HT-29 (cell line): ENCODE measurements at regions not wholly inside any gene's neighbourhood (a gene's known extent, or its start where the extent isn't known, plus 50 kb on each side); places are given as distances from the start of the nearest gene placed in this dataset.
"Not testable (repeated sequence)": the region's sequence is repeated elsewhere in the genome, so short reads cannot be mapped to it uniquely, and the experiment has no call there.

ENCODE experiments used
- DNase-seq: peaks from one replicate; pipeline ENCODE4 v3.0.0-alpha.2; 2015; ENCODE audit warnings: low spot score

- peak; percentile 27 for DNase-seq
Observed at GRCh38 chr5:131005963-131006684, 158.9 kb downstream of the HINT1 start.

GRCh38 chr5:131001507-131001906, 163.5 kb downstream of the HINT1 start:
- DNase-seq, result no peak

- DNase-seq, result no peak
Observed at GRCh38 chr5:131000289-131000688, 164.8 kb downstream of the HINT1 start.

GRCh38 chr5:130996720-130997119, 168.3 kb downstream of the HINT1 start:
- DNase-seq, result not testable (repeated sequence)

- no peak for DNase-seq
Observed at GRCh38 chr5:130995851-130996250, 169.2 kb downstream of the HINT1 start.

- DNase-seq, result no peak
Observed at GRCh38 chr5:130995254-130995515, 169.9 kb downstream of the HINT1 start.

- DNase-seq, result no peak
Observed at GRCh38 chr5:130994496-130995253, 170.4 kb downstream of the HINT1 start.

- DNase-seq, result no peak
Observed at GRCh38 chr5:130992621-130993020, 172.4 kb downstream of the HINT1 start.

GRCh38 chr5:130992095-130992494, 173.0 kb downstream of the HINT1 start:
- DNase-seq, result no peak

GRCh38 chr5:130985776-130986175, 179.3 kb downstream of the HINT1 start:
- DNase-seq, result no peak

- DNase-seq, result no peak
Observed at GRCh38 chr5:130981663-130982062, 183.4 kb downstream of the HINT1 start.

- DNase-seq, result no peak
Observed at GRCh38 chr5:130978475-130978874, 186.6 kb downstream of the HINT1 start.

- no peak for DNase-seq
Observed at GRCh38 chr5:130976493-130976892, 188.6 kb downstream of the HINT1 start.

- no peak for DNase-seq
Observed at GRCh38 chr5:130975847-130976246, 189.2 kb downstream of the HINT1 start.

- no peak for DNase-seq
Observed at GRCh38 chr5:130975299-130975698, 189.8 kb downstream of the HINT1 start.

GRCh38 chr5:130974021-130974683, 190.9 kb downstream of the HINT1 start:
- DNase-seq, result no peak

GRCh38 chr5:130966990-130967525, 198.0 kb downstream of the HINT1 start:
- no peak for DNase-seq

GRCh38 chr5:130965920-130966319, 199.1 kb downstream of the HINT1 start:
- no peak for DNase-seq

- DNase-seq, result no peak
Observed at GRCh38 chr5:130965360-130965759, 199.7 kb downstream of the HINT1 start.

- DNase-seq, result no peak
Observed at GRCh38 chr5:130964231-130965202, 200.5 kb downstream of the HINT1 start.

- no peak for DNase-seq
Observed at GRCh38 chr5:130963798-130964197, 201.3 kb downstream of the HINT1 start.
